H9 (cell line): ENCODE measurements at regions not wholly inside any gene's neighbourhood (a gene's known extent, or its start where the extent isn't known, plus 50 kb on each side); places are given as distances from the start of the nearest gene placed in this dataset.

ENCODE experiments used
- DNase-seq: peaks from one replicate; pipeline ENCODE4 v3.0.0-alpha.2; 2017
- H2AFZ ChIP-seq: one replicate; pipeline ENCODE4 v1.6.1; 2013; ENCODE audit warnings: mild to moderate bottlenecking, low read length, control low read depth, moderate library complexity
- H2AK5ac ChIP-seq: 2 replicates; pipeline ENCODE4 v1.6.1; 2013; ENCODE audit warnings: low read length, control low read depth, mixed read lengths; ENCODE audit not compliant: insufficient read length
- H2BK120ac ChIP-seq: one replicate; pipeline ENCODE4 v1.6.1; 2013; ENCODE audit warnings: low read depth, mild to moderate bottlenecking, low read length, control low read depth, inconsistent platforms; ENCODE audit not compliant: poor library complexity, severe bottlenecking
- H2BK12ac ChIP-seq: 2 replicates; pipeline ENCODE4 v1.6.1; 2013; ENCODE audit warnings: low read length, control low read depth, mixed read lengths, low read depth; ENCODE audit not compliant: insufficient read length
- H2BK15ac ChIP-seq: 2 replicates; pipeline ENCODE4 v1.6.1; 2013; ENCODE audit warnings: low read depth, low read length, control low read depth
- H2BK20ac ChIP-seq: one replicate; pipeline ENCODE4 v1.6.1; 2013; ENCODE audit warnings: low read depth, mild to moderate bottlenecking, low read length, control low read depth, inconsistent platforms; ENCODE audit not compliant: poor library complexity, severe bottlenecking
- H2BK5ac ChIP-seq: 2 replicates; pipeline ENCODE4 v1.6.1; 2013; ENCODE audit warnings: low read length, control low read depth, mixed read lengths; ENCODE audit not compliant: insufficient read length
- H3K14ac ChIP-seq: 2 replicates; pipeline ENCODE4 v1.6.1; 2013; ENCODE audit warnings: low read length, control low read depth; ENCODE audit not compliant: insufficient read depth
- H3K18ac ChIP-seq: 2 replicates; pipeline ENCODE4 v1.6.1; 2013; ENCODE audit warnings: low read depth, mild to moderate bottlenecking, mixed read lengths, low read length, control low read depth; ENCODE audit not compliant: insufficient read length
- H3K23ac ChIP-seq: 2 replicates; pipeline ENCODE4 v1.6.1; 2013; ENCODE audit warnings: low read length, control low read depth, mixed read lengths, low read depth; ENCODE audit not compliant: insufficient read length
- H3K23me2 ChIP-seq: 2 replicates; pipeline ENCODE4 v1.6.1; 2013; ENCODE audit warnings: low read depth, mild to moderate bottlenecking, mixed read lengths, low read length, control low read depth; ENCODE audit not compliant: insufficient read length, poor library complexity, severe bottlenecking
- H3K27ac ChIP-seq: 2 replicates; pipeline ENCODE4 v1.5.1; 2013; ENCODE audit warnings: low read length, control low read depth, mixed read lengths, low read depth; ENCODE audit not compliant: insufficient read length
- H3K27me3 ChIP-seq: 2 replicates; pipeline ENCODE4 v1.6.1; 2013; ENCODE audit warnings: low read length, control low read depth, inconsistent platforms; ENCODE audit not compliant: insufficient read depth
- H3K4ac ChIP-seq: 2 replicates; pipeline ENCODE4 v1.6.1; 2013; ENCODE audit warnings: low read depth, mild to moderate bottlenecking, control low read depth, inconsistent platforms, low read length, moderate library complexity
- H3K4me1 ChIP-seq: 2 replicates; pipeline ENCODE4 v1.6.1; 2013; ENCODE audit warnings: low read length, control low read depth, inconsistent platforms; ENCODE audit not compliant: insufficient read depth
- H3K4me2 ChIP-seq: 2 replicates; pipeline ENCODE4 v1.6.1; 2013; ENCODE audit warnings: low read length, control low read depth, mixed read lengths; ENCODE audit not compliant: insufficient read length, insufficient read depth
- H3K56ac ChIP-seq: 2 replicates; pipeline ENCODE4 v1.6.1; 2013; ENCODE audit warnings: low read depth, mild to moderate bottlenecking, mixed read lengths, low read length, control low read depth; ENCODE audit not compliant: insufficient read length
- H3K79me1 ChIP-seq: 2 replicates; pipeline ENCODE4 v1.6.1; 2013; ENCODE audit warnings: low read depth, mild to moderate bottlenecking, moderate library complexity, low read length, control low read depth, inconsistent platforms; ENCODE audit not compliant: insufficient read depth, poor library complexity, severe bottlenecking
- H3K79me2 ChIP-seq: 2 replicates; pipeline ENCODE4 v1.6.1; 2013; ENCODE audit warnings: low read length, control low read depth, inconsistent platforms; ENCODE audit not compliant: insufficient read depth
- H3K9ac ChIP-seq: 2 replicates; pipeline ENCODE4 v1.6.1; 2013; ENCODE audit warnings: low read length, control low read depth, mixed read lengths; ENCODE audit not compliant: insufficient read length; ENCODE audit errors: extremely low read depth
- H3K9me3 ChIP-seq: one replicate; pipeline ENCODE4 v1.6.1; 2013; ENCODE audit warnings: low read depth, low read length, inconsistent platforms; ENCODE audit not compliant: control insufficient read depth
- H3T11ph ChIP-seq: one replicate; pipeline ENCODE4 v1.6.1; 2013; ENCODE audit warnings: mild to moderate bottlenecking, low read length, control low read depth, inconsistent platforms
- H4K20me1 ChIP-seq: one replicate; pipeline ENCODE4 v1.6.1; 2013; ENCODE audit not compliant: control insufficient read depth, insufficient read length, insufficient read depth
- H4K5ac ChIP-seq: 2 replicates; pipeline ENCODE4 v1.6.1; 2013; ENCODE audit warnings: low read depth, mild to moderate bottlenecking, mixed read lengths, low read length, control low read depth; ENCODE audit not compliant: insufficient read length
- H4K8ac ChIP-seq: replicated peaks from 2 replicates; pipeline ENCODE4 v1.6.1; 2013; ENCODE audit warnings: low read length, control low read depth, mixed read lengths, low read depth; ENCODE audit not compliant: insufficient read length
- H4K91ac ChIP-seq: 2 replicates; pipeline ENCODE4 v1.6.1; 2013; ENCODE audit warnings: low read depth, mild to moderate bottlenecking, moderate library complexity, mixed read lengths, low read length, control low read depth; ENCODE audit not compliant: insufficient read length
- H3K27ac Mint-ChIP-seq, 3 experiments: 2 replicates in 2 of 3; 3 replicates in 1 of 3; pipeline ENCODE4 v1.8.0; 2020 to 2021; ENCODE audit warnings: mixed read lengths in 3 of 3, mild to moderate bottlenecking in 1 of 3, moderate library complexity in 1 of 3
- H3K27me3 Mint-ChIP-seq: 2 replicates; pipeline ENCODE4 v1.8.0; 2021; ENCODE audit warnings: low read depth, mild to moderate bottlenecking, moderate library complexity, mixed read lengths
- H3K36me3 Mint-ChIP-seq, 3 experiments: 2 replicates in 2 of 3; 3 replicates in 1 of 3; pipeline ENCODE4 v1.8.0; 2020 to 2021; ENCODE audit warnings: low read depth in 3 of 3, mixed read lengths in 3 of 3; ENCODE audit not compliant: insufficient read depth in 1 of 3
- H3K4me1 Mint-ChIP-seq, 2 experiments: 2 replicates each; pipeline ENCODE4 v1.8.0; 2020; ENCODE audit warnings: mixed read lengths in 2 of 2
- H3K4me3 Mint-ChIP-seq, 2 experiments: 2 replicates in 1 of 2; 3 replicates in 1 of 2; pipeline ENCODE4 v1.8.0; 2020 to 2021; ENCODE audit warnings: mild to moderate bottlenecking in 2 of 2, mixed read lengths in 2 of 2, moderate library complexity in 1 of 2
- H3K9me3 Mint-ChIP-seq, 2 experiments: 2 replicates in 1 of 2; 3 replicates in 1 of 2; pipeline ENCODE4 v1.8.0; 2020; ENCODE audit warnings: mild to moderate bottlenecking in 2 of 2, mixed read lengths in 2 of 2, moderate library complexity in 1 of 2
- WGBS: extraction: QIAGEN DNeasy Blood & Tissue Kit; methylation state at CpG from one replicate; pipeline ENCODE4 v1.1.7; 2013; ENCODE audit warnings: missing lambda C conversion rate, low lambda C conversion rate, mixed read lengths; ENCODE audit not compliant: insufficient read length; ENCODE audit errors: extremely low coverage; 5-methylcytosine and 5-hydroxymethylcytosine counted together
- TF ChIP-seq, protein P1 (sequence below): fragments of 200-600 bp; sonication (generic); conservative IDR thresholded peaks from 3 replicates; pipeline ENCODE4 v1.8.0; 2021; ENCODE audit warnings: antibody characterized with exemption, mild to moderate bottlenecking

DNA sequence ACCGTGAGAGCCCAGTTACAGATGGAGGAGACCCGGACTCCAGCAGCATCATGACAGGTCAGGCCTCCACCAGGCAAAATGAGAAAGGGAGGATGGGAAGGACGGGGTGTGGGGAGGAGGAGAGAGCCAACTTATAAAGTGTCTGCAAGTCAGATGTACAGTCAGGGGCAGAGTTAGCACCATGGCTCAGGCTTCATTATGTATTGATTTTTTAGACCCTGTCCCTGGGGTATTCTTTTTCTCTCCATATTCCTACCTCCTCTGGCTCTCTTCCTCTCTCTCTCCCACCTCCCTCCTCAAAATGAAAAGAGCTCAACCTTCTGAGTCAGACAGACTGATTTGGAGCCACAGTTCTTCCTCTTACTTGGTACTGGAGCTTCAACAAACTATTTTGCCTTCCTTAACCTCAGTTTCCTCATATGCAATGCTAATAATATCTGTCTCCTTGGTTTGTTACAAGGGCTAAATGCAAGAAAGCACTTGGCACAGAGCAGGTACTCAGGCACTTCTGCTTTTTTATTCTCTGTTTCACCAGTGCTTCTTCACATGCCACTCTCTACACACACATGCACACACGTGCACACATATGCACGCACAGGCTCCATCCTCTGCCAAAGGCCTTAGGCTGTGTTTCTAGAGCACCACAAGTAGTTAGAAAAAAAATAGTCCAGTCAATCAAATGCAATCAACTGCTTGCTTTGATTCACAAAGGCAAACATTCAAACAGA is 92.3 kb upstream of the PKDCC start:
- no peak for DNase-seq

More for the DNA sequence above, 92.3 kb upstream of the PKDCC start:
- Histone ChIP-seq H2BK15ac (no peak overlapping the region), H2BK20ac (no peak overlapping the region), H3T11ph (no peak overlapping the region), H3K56ac (no peak overlapping the region), H2BK12ac (no peak overlapping the region), H3K4me1 (no peaks in the 10 kb centered on the region), H3K79me2 (no peaks in the 10 kb centered on the region), H2AFZ (no peak overlapping the region), H3K27ac (no peak overlapping the region), H3K4me2 (no peak overlapping the region), H3K23me2 (no peaks in the 10 kb centered on the region), H3K27me3 (no peaks in the 10 kb centered on the region), H3K9ac (no peak overlapping the region), H2BK5ac (no peak overlapping the region), H2BK120ac (no peak overlapping the region), H3K18ac (no peak overlapping the region), H3K23ac (no peak overlapping the region), H3K4ac (no peak overlapping the region), H3K79me1 (no peaks in the 10 kb centered on the region), H3K14ac (no peak overlapping the region), H4K8ac (no peak overlapping the region), H2AK5ac (no peak overlapping the region), H4K20me1 (no peaks in the 10 kb centered on the region), H3K9me3 (no peaks in the 10 kb centered on the region), H4K5ac (no peak overlapping the region), H4K91ac (no peak overlapping the region)
- Mint-ChIP-seq H3K9me3 (no peaks in the 10 kb centered on the region), H3K36me3 (no peaks in the 10 kb centered on the region), H3K4me1 (peaks cover 21 to 27% of the 10 kb centered on the region in 2 experiments), H3K4me3 (no peak overlapping the region), H3K27me3 (no peaks in the 10 kb centered on the region; the same call in 1 of the 2 replicates), H3K27ac (peak overlapping the region in 1 of 3 experiments; percentile 10; a peak in 1 of 7 replicates)
- no CpG with 5 or more reads among the region's 5 CpGs for WGBS
- TF ChIP-seq, protein P1, sequence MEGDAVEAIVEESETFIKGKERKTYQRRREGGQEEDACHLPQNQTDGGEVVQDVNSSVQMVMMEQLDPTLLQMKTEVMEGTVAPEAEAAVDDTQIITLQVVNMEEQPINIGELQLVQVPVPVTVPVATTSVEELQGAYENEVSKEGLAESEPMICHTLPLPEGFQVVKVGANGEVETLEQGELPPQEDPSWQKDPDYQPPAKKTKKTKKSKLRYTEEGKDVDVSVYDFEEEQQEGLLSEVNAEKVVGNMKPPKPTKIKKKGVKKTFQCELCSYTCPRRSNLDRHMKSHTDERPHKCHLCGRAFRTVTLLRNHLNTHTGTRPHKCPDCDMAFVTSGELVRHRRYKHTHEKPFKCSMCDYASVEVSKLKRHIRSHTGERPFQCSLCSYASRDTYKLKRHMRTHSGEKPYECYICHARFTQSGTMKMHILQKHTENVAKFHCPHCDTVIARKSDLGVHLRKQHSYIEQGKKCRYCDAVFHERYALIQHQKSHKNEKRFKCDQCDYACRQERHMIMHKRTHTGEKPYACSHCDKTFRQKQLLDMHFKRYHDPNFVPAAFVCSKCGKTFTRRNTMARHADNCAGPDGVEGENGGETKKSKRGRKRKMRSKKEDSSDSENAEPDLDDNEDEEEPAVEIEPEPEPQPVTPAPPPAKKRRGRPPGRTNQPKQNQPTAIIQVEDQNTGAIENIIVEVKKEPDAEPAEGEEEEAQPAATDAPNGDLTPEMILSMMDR = no peak
